Activated CD8-positive, alpha-beta memory T cell treated with anti-CD3 and anti-CD28 coated beads, Interleukin-2, amount 10 ng/mL, durations not matched to agents 7 days and 5 days (primary cell): ENCODE measurements at regions not wholly inside any gene's neighbourhood (a gene's known extent, or its start where the extent isn't known, plus 50 kb on each side); places are given as distances from the start of the nearest gene placed in this dataset.
"Not testable (repeated sequence)": the region's sequence is repeated elsewhere in the genome, so short reads cannot be mapped to it uniquely, and the experiment has no call there.

ENCODE experiments used
- ATAC-seq: fragments of 150-1000 bp; cut with Tn5 transposase; one replicate; pipeline ENCODE4 v1.10.0; 2021; ENCODE audit warnings: moderate library complexity
- CTCF ChIA-PET: fragments of 350-600 bp; sonication (Branson Sonifier 250); formaldehyde crosslinking; loops from one replicate; lab custom pipeline; 2021; ENCODE audit warnings: antibody characterized with exemption; lab: Charles Lee
- DNase-seq: peaks from one replicate; pipeline ENCODE4 v3.0.0-alpha.2; 2020
- H3K27ac Mint-ChIP-seq: one replicate; pipeline ENCODE4 v1.8.0; 2021; ENCODE audit warnings: mild to moderate bottlenecking, mixed read lengths
- H3K27me3 Mint-ChIP-seq: one replicate; pipeline ENCODE4 v1.8.0; 2021; ENCODE audit warnings: mixed read lengths
- H3K36me3 Mint-ChIP-seq: one replicate; pipeline ENCODE4 v1.8.0; 2021; ENCODE audit warnings: mild to moderate bottlenecking, mixed read lengths
- H3K4me1 Mint-ChIP-seq: one replicate; pipeline ENCODE4 v1.8.0; 2021; ENCODE audit warnings: mixed read lengths
- H3K4me3 Mint-ChIP-seq: one replicate; pipeline ENCODE4 v1.8.0; 2021; ENCODE audit warnings: mild to moderate bottlenecking, moderate library complexity, mixed read lengths
- H3K9me3 Mint-ChIP-seq: one replicate; pipeline ENCODE4 v1.8.0; 2022; ENCODE audit warnings: low read depth, mixed read lengths

DNA sequence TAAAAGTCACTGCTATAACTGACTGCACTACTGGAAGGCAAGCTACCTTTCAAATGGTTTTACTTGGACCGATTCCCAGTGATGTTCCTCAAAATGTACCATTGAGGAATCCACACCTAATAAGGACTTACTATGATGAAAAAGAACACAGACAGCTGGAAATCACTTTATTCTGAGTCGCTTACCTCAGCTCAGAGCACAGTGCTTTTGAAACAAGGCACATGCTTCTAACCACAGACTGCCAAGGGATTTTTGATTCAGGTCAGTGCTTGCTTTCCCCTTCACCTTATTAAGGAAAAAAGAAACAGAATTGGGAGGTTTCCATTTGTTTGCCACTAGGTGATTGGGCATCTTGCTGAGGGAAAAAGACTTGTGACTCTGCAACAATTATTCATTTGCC is 707.5 kb upstream of the FSHR start:
- CTCF ChIA-PET: no interaction called here
- no peaks in the 10 kb centered on the region for H3K36me3 Mint-ChIP-seq

DNA sequence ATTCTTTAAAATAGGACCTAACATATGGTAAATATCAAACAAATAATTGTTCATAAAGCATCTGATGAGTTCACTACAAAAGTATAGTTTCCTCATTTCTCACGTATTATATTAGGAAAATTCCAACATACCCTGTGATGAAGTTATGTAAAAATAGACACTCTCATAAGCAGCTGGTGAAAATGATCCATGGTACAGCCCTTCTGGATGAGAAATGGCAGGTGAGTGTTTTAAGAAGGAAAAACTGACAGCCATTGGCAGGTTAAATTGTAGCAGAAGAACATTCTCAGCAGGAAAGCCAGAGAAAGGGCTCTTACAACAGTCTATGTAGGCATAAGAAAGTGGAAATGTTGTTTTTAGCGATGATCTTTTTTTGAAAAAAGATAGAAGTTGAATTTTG is 706.5 kb upstream of the FSHR start:
- CTCF ChIA-PET: no interaction called here
- Mint-ChIP-seq H3K27me3 (no peaks in the 10 kb centered on the region), H3K27ac (no peak overlapping the region), H3K4me3 (no peak overlapping the region), H3K9me3 (peaks cover 2% of the 10 kb centered on the region), H3K4me1 (no peaks in the 10 kb centered on the region), H3K36me3 (no peaks in the 10 kb centered on the region)
- ATAC-seq: no peak
- no peak for DNase-seq

More for the DNA sequence above, 707.5 kb upstream of the FSHR start:
- Mint-ChIP-seq H3K4me1 (no peaks in the 10 kb centered on the region), H3K27ac (no peak overlapping the region), H3K4me3 (no peak overlapping the region), H3K27me3 (no peaks in the 10 kb centered on the region), H3K9me3 (peaks cover 2% of the 10 kb centered on the region)
- ATAC-seq (no peak), DNase-seq (no peak)

DNA sequence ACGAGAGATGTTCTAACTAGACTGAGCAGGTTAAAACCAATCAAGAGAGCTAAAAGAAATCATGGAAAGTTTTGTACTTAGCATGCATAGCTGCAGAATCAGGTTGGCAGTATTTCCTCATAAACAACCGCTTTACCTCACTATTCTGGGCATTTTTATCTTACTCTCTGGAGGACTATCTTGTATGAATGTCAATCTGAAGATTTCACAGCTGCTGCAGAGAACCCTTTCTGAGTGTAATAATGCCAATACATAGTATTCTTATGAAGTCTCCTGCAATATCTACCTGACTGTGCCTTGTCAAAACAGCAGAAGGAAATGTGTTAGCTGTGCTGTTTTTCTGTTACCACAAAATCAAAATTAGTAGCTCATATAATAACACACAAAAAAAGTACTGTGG is 705.9 kb upstream of the FSHR start:
- Mint-ChIP-seq H3K4me1 (no peaks in the 10 kb centered on the region), H3K9me3 (peaks cover 2% of the 10 kb centered on the region), H3K36me3 (no peaks in the 10 kb centered on the region), H3K27me3 (no peaks in the 10 kb centered on the region), H3K27ac (no peak overlapping the region), H3K4me3 (no peak overlapping the region)
- CTCF ChIA-PET: no interaction called here
- DNase-seq: no peak
- ATAC-seq: no peak

DNA sequence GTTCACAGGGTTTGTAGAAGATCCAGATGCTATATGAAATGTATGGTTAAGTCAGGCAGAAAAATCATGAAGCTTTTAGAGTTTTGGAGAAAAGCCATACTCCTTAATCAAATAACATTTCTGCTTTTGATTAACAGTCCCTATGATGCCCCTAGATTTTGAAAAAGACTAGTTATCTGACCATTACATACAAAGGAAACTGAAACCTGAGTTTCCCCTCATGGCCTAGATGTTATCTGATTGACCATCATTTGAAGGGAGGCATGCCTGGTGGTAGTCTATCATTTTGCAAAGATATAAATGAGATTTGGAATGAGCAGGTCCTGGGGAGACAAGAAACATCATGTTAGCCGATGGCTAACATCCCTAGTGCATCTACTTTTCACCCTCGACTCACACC is 704.3 kb upstream of the FSHR start:
- no peak for ATAC-seq
- Mint-ChIP-seq H3K27ac (no peak overlapping the region), H3K9me3 (peaks cover 5% of the 10 kb centered on the region), H3K4me1 (no peaks in the 10 kb centered on the region), H3K4me3 (no peak overlapping the region), H3K36me3 (no peaks in the 10 kb centered on the region), H3K27me3 (no peaks in the 10 kb centered on the region)
- DNase-seq: no peak
- CTCF ChIA-PET: no interaction called here

DNA sequence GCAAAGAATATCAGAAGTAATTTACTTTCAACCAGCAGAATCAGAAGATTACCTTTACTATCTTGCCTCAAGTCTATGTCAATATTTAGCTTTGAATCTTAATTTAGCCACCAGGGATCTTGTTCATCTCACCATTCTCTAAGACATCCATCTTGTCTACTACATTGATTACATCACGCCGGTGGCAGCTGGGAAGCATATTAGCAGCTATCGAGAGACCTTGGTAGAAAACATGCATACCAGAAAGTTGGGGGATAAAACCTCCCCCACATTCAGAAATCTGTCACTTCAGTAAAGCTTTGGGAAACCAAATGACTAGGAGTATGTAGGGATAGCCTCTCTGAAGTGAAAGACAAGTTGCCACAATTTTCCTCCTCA is 703.8 kb upstream of the FSHR start:
- Mint-ChIP-seq H3K27me3 (no peaks in the 10 kb centered on the region), H3K36me3 (no peaks in the 10 kb centered on the region), H3K4me3 (no peak overlapping the region), H3K9me3 (peaks cover 6% of the 10 kb centered on the region), H3K27ac (no peak overlapping the region), H3K4me1 (no peaks in the 10 kb centered on the region)
- ATAC-seq (no peak), DNase-seq (no peak)
- CTCF ChIA-PET: no interaction called here

DNA sequence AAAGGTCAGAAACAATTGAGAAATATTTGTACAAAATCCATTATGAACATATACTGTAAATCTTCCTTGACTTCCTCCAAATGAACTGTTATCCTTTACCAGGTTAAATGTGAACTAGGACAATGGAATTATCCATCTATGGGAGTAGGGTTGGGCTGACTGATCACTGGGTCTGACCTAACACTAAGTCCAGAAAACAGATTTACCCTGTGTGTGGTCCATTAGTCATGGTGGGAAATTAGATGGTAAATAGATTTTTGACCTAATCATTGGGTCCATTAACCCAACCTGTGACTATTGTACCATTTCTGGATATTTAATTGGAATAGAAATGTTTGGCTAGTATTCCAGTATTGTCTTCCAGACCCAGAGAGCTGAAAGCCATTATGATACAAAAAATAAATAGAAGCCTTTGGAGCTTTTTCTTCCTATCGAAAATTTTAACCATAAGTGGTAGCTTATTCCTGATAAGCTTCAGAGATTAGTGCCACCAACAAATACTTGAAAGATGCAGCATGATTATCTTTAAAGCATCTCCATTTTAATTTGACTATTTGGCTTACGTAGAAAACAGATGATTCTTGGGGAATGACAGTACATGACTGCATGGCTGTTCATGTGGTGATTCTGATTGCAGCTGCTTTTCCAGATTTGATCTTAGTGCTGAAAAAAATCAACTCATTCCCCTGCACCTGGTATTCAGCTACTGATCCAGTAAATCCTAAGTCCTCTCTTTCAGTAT is 703.2 kb upstream of the FSHR start:
- Mint-ChIP-seq H3K27me3 (no peaks in the 10 kb centered on the region), H3K4me1 (no peaks in the 10 kb centered on the region), H3K9me3 (peaks cover 6% of the 10 kb centered on the region), H3K4me3 (no peak overlapping the region), H3K27ac (no peak overlapping the region), H3K36me3 (no peaks in the 10 kb centered on the region)
- ATAC-seq (no peak), DNase-seq (no peak)
- CTCF ChIA-PET: no interaction called here

DNA sequence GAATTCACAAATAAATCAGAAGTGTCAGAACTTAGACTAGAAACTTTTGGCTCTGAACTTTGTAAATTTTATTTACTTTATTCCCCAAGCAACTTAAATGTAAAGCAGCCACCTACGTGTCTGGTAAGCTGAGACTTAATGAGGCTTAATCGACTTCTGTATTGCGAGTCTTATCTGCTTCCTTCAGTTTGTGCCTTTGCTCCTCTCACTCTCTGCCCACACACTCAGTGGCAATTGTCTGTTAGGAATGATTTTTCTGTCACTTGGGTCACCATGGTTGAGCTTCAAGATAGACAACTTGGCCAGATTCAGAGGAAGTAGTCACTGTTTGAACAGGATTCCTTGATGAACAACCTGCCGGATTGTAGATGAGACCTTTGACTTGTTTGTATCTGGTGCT is 691.4 kb upstream of the FSHR start:
- Mint-ChIP-seq H3K27me3 (no peaks in the 10 kb centered on the region), H3K9me3 (peaks cover 10% of the 10 kb centered on the region), H3K27ac (no peak overlapping the region), H3K4me1 (no peaks in the 10 kb centered on the region), H3K36me3 (no peaks in the 10 kb centered on the region), H3K4me3 (no peak overlapping the region)
- CTCF ChIA-PET: no interaction called here
- ATAC-seq (no peak), DNase-seq (no peak)

DNA sequence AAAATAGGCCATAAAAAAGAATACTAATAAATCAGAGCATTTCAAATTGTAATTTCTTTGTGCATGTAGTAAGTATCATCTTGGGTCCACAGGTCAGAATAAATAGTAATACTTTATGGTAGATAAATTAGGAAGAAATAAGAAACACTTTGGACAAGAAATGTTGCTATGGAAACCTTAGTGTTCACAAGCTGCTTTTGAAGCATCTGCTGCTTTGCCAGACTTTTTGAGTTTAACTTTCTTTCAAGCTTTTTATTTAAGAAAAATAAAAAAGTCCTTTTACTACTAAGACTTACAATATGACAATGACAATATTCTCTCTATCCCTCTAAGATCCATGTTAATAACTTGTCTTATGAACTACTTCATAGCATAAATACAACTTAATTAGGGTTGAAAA is 690.7 kb upstream of the FSHR start:
- no peaks in the 10 kb centered on the region for H3K4me1 Mint-ChIP-seq
- no peak overlapping the region for H3K4me3 Mint-ChIP-seq
- DNase-seq (no peak), ATAC-seq (no peak)
- H3K27ac Mint-ChIP-seq: no peak overlapping the region
- peaks cover 13% of the 10 kb centered on the region for H3K9me3 Mint-ChIP-seq
- no peaks in the 10 kb centered on the region for H3K27me3 Mint-ChIP-seq
- CTCF ChIA-PET: no interaction called here
- H3K36me3 Mint-ChIP-seq: no peaks in the 10 kb centered on the region

DNA sequence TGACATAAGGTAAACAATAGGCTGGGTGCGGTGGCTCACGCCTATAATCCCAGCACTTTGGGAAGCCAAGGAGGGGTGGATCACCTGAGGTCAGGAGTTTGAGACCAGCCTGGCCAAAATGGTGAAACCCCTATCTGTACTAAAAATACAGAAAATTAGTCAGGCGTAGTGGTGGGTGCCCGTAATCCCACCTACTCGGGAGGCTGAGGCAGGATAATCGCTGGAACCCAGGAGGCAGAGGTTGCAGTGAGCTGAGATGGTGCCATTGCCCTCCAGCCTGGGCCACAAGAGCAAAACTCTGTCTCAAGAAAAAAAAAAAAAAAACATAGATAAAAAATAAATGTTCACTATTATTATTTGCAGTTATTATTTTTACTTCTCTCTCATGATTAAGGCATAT is 689.8 kb upstream of the FSHR start:
- CTCF ChIA-PET, H3K27ac Mint-ChIP-seq, H3K4me3 Mint-ChIP-seq, DNase-seq, H3K4me1 Mint-ChIP-seq, H3K36me3 Mint-ChIP-seq, ATAC-seq, H3K27me3 Mint-ChIP-seq: not testable (repeated sequence)
- peaks cover 13% of the 10 kb centered on the region for H3K9me3 Mint-ChIP-seq

DNA sequence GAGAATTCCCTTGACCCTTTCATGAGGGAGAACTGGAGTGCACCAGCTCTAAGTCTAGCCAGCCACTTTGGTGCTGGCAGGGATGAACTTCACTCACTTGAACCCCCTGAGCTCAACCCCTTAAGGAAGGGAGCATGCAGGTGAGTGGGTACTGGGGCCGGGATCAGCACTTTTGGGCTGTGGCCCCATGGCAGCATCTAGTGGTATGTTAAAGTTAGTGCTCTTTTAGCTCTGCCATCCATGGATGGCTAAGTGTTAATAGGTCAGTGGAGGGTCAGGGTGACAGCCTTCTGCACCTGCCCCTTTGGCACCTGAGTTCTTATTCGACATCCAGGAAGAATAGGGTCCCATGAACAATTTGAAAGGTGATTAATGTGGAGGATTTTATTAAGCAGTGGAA is 689.0 kb upstream of the FSHR start:
- H3K4me3 Mint-ChIP-seq: no peak overlapping the region
- H3K36me3 Mint-ChIP-seq: no peaks in the 10 kb centered on the region
- ATAC-seq (no peak), DNase-seq (no peak)
- CTCF ChIA-PET: no interaction called here
- no peaks in the 10 kb centered on the region for H3K4me1 Mint-ChIP-seq
- no peak overlapping the region for H3K27ac Mint-ChIP-seq
- peaks cover 16% of the 10 kb centered on the region for H3K9me3 Mint-ChIP-seq
- no peaks in the 10 kb centered on the region for H3K27me3 Mint-ChIP-seq

DNA sequence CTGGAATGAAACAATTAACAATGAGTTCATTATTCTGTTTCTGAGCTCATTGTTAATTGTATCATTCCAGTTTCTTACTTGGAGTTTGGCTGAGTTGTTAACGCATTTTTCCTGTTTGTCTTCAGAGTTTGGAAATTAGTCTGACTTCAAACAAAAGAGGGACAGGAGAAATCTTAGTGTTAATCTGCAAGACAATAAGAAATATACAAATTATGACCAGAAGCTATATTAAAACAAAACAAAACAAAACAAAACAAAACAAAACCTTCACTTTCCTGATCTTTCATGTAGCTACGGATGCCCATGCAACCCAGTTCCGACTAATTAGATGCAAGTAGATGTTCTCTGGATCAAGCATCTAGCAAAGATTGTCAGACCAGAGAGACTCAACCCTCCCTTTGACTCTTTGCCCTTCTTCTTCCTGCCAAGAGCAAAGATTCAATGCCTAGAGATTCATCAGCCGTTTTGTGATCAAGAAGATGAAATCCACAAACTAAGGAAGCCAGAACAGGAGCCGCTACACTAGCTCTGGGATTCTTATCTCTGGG is 686.2 kb upstream of the FSHR start:
- H3K27ac Mint-ChIP-seq: no peak overlapping the region
- DNase-seq (no peak), ATAC-seq (no peak)
- no peaks in the 10 kb centered on the region for H3K36me3 Mint-ChIP-seq
- H3K27me3 Mint-ChIP-seq: no peaks in the 10 kb centered on the region
- peaks cover 16% of the 10 kb centered on the region for H3K9me3 Mint-ChIP-seq
- H3K4me1 Mint-ChIP-seq: no peaks in the 10 kb centered on the region
- no peak overlapping the region for H3K4me3 Mint-ChIP-seq
- CTCF ChIA-PET: no interaction called here

DNA sequence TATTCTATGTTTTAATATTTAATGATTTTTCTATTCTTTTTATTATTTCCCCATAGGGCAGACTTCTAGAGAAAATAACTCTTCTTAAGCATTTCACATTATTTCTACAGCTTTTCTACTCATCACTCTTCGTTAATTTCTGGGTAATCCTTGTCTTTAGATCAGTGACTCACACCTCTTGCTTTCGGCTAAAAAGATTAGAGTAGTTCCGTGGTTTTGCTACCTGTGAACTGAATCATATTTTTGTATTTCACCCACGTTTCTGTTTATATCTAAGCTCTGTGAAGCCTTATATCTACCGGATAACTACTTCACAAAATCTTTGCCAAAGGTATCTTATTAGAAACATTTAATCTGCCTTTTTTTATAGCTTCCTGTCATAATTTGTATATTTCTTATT is 685.5 kb upstream of the FSHR start:
- no peaks in the 10 kb centered on the region for H3K36me3 Mint-ChIP-seq
- no peaks in the 10 kb centered on the region for H3K4me1 Mint-ChIP-seq
- no peak overlapping the region for H3K27ac Mint-ChIP-seq
- no peak for ATAC-seq
- CTCF ChIA-PET: no interaction called here
- no peak for DNase-seq
- no peaks in the 10 kb centered on the region for H3K27me3 Mint-ChIP-seq
- H3K4me3 Mint-ChIP-seq: no peak overlapping the region
- H3K9me3 Mint-ChIP-seq: peaks cover 16% of the 10 kb centered on the region

DNA sequence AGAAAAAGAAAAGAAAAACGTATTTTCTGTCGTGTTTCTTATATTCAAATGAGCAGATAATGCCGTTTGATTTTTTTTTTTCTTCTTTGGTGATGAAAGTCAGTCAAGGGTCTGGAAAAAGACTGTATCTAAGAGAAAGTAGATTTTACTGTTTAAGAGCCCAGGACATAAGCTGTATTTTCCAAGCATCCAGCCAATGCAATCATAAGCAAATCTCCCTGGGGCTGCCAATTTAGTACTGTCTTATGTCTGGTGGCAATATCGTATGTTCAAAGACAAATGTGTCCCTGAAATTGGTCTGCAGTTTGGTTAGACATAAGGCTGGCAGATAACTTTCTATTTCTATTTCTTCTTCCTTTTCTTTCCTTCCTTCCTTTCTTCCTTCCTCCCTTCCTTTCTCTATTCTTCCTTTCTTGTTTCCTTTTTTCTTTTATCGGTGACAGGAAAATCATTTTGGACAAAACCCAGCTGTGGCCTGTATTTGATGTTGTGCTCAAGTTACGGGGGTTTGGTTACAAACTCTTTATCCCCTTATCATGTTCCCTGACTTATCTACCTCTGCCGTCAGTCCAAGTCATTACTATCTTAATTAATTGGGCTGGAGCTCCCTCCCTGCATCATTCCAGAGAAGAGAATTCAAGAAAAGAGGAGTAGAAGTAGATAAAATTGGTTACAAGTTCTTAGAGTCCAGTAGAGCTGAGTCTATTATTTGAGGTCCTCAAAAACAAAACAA is 683.4 kb upstream of the FSHR start:
- Mint-ChIP-seq H3K9me3 (peaks cover 10% of the 10 kb centered on the region), H3K4me1 (no peaks in the 10 kb centered on the region), H3K27me3 (no peaks in the 10 kb centered on the region), H3K4me3 (no peak overlapping the region), H3K27ac (no peak overlapping the region), H3K36me3 (no peaks in the 10 kb centered on the region)
- ATAC-seq (no peak), DNase-seq (no peak)
- CTCF ChIA-PET: no interaction called here

DNA sequence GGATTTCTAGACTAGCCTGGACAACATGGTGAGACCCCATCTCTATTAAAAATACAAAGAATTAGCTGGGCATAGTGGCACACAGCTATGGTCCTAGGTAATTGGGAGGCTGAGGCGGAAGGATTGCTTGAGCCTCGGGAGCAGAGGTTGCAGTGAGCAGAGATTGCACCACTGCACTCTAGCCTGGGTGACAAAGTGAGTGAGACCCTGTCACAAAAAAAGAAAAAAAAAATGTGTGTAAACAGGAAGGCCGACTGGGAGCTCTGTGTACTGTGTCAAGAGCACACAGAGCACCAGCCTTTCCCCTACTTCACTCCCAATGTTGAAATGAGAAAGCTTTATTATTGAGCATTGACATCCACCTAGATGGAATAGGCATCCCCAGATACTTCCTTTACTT is 681.7 kb upstream of the FSHR start:
- ATAC-seq: no peak
- no peak for DNase-seq
- CTCF ChIA-PET: interaction anchor here (0.6 kb wide), 1 partner anchor 876 kb away, joined by 4 read pairs; no protein-coding TSS in a partner anchor
- H3K27me3 Mint-ChIP-seq: no peaks in the 10 kb centered on the region
- peaks cover 8% of the 10 kb centered on the region for H3K9me3 Mint-ChIP-seq
- H3K4me3 Mint-ChIP-seq: no peak overlapping the region
- no peaks in the 10 kb centered on the region for H3K4me1 Mint-ChIP-seq
- no peaks in the 10 kb centered on the region for H3K36me3 Mint-ChIP-seq
- no peak overlapping the region for H3K27ac Mint-ChIP-seq
